ENCODE measurements at regions not wholly inside any gene's neighbourhood (a gene's known extent, or its start where the extent isn't known, plus 50 kb on each side); places are given as distances from the start of the nearest gene placed in this dataset.
"Not testable (repeated sequence)": the region's sequence is repeated elsewhere in the genome, so short reads cannot be mapped to it uniquely, and the experiment has no call there.

- H3K36me3 ChIP-seq (ENCODE audit: control insufficient read depth in 2 of 2, insufficient read depth in 2 of 2, low read length in 1 of 2) = no peaks in the 10 kb centered on the region
- no peaks in the 10 kb centered on the region for H3K27me3 ChIP-seq (ENCODE audit: control insufficient read depth in 2 of 2, insufficient read depth in 1 of 2, low read length in 1 of 2)
- H3K27ac ChIP-seq (ENCODE audit: low read depth in 1 of 2, low read length in 1 of 2) = no peak overlapping the region
- no peaks in the 10 kb centered on the region for H3K9me3 ChIP-seq (ENCODE audit: control insufficient read depth in 2 of 2, insufficient read depth in 1 of 2, low read length in 1 of 2)
- no peak for DNase-seq (ENCODE audit: low read depth in 6 of 9, low spot score in 9 of 9)
- 99% methylated on average over 4 of the region's 4 CpGs for WGBS
- H3K4me3 ChIP-seq (ENCODE audit: low read length in 2 of 2) = no peak overlapping the region
- peaks cover 0 to 11% of the 10 kb centered on the region in 2 donors for H3K4me1 ChIP-seq (ENCODE audit: control insufficient read depth in 2 of 2, insufficient read depth in 2 of 2, low read length in 2 of 2)
Measured at GRCh38 chr1:244305776-244306341, 145.8 kb downstream of the ADSS2 start.

GRCh38 chr1:244306544-244306943 is 145.2 kb downstream of the ADSS2 start:
- 96% methylated on average over 2 of the region's 2 CpGs for WGBS
- no peak overlapping the region for H3K27ac ChIP-seq (ENCODE audit: low read depth in 1 of 2, low read length in 1 of 2)
- H3K27me3 ChIP-seq (ENCODE audit: control insufficient read depth in 2 of 2, insufficient read depth in 1 of 2, low read length in 1 of 2) = no peaks in the 10 kb centered on the region
- no peak for DNase-seq (ENCODE audit: low read depth in 6 of 9, low spot score in 9 of 9)
- H3K9me3 ChIP-seq (ENCODE audit: control insufficient read depth in 2 of 2, insufficient read depth in 1 of 2, low read length in 1 of 2) = no peaks in the 10 kb centered on the region
- no peaks in the 10 kb centered on the region for H3K36me3 ChIP-seq (ENCODE audit: control insufficient read depth in 2 of 2, insufficient read depth in 2 of 2, low read length in 1 of 2)
- H3K4me3 ChIP-seq (ENCODE audit: low read length in 2 of 2) = no peak overlapping the region
- H3K4me1 ChIP-seq (ENCODE audit: control insufficient read depth in 2 of 2, insufficient read depth in 2 of 2, low read length in 2 of 2) = peaks cover 0 to 11% of the 10 kb centered on the region in 2 donors

GRCh38 chr1:244309191-244309590 is 142.5 kb downstream of the ADSS2 start:
- 93% methylated on average over 4 of the region's 4 CpGs for WGBS
- not testable (repeated sequence) for H3K9me3 ChIP-seq (ENCODE audit: control insufficient read depth in 2 of 2, insufficient read depth in 1 of 2, low read length in 1 of 2); H3K4me3 ChIP-seq (ENCODE audit: low read length in 2 of 2)

GRCh38 chr1:244311784-244312532 is 139.8 kb downstream of the ADSS2 start:
- Histone ChIP-seq H3K27me3 (ENCODE audit: control insufficient read depth in 2 of 2, insufficient read depth in 1 of 2, low read length in 1 of 2) (no peaks in the 10 kb centered on the region), H3K27ac (ENCODE audit: low read depth in 1 of 2, low read length in 1 of 2) (no peak overlapping the region), H3K4me3 (ENCODE audit: low read length in 2 of 2) (no peak overlapping the region), H3K36me3 (ENCODE audit: control insufficient read depth in 2 of 2, insufficient read depth in 2 of 2, low read length in 1 of 2) (no peaks in the 10 kb centered on the region), H3K9me3 (ENCODE audit: control insufficient read depth in 2 of 2, insufficient read depth in 1 of 2, low read length in 1 of 2) (no peaks in the 10 kb centered on the region), H3K4me1 (ENCODE audit: control insufficient read depth in 2 of 2, insufficient read depth in 2 of 2, low read length in 2 of 2) (no peaks in the 10 kb centered on the region)
- WGBS = 95% methylated on average over 18 of the region's 18 CpGs
- no peak for DNase-seq (ENCODE audit: low read depth in 6 of 9, low spot score in 9 of 9)

More at GRCh38 chr1:244309191-244309590, 142.5 kb downstream of the ADSS2 start:
- not testable (repeated sequence) for H3K27ac ChIP-seq (ENCODE audit: low read depth in 1 of 2, low read length in 1 of 2); DNase-seq (ENCODE audit: low read depth in 6 of 9, low spot score in 9 of 9); H3K4me1 ChIP-seq (ENCODE audit: control insufficient read depth in 2 of 2, insufficient read depth in 2 of 2, low read length in 2 of 2); H3K36me3 ChIP-seq (ENCODE audit: control insufficient read depth in 2 of 2, insufficient read depth in 2 of 2, low read length in 1 of 2); H3K27me3 ChIP-seq (ENCODE audit: control insufficient read depth in 2 of 2, insufficient read depth in 1 of 2, low read length in 1 of 2)

GRCh38 chr1:244313346-244313745 is 138.4 kb downstream of the ADSS2 start:
- no peaks in the 10 kb centered on the region for H3K27me3 ChIP-seq (ENCODE audit: control insufficient read depth in 2 of 2, insufficient read depth in 1 of 2, low read length in 1 of 2)
- no peak overlapping the region for H3K4me3 ChIP-seq (ENCODE audit: low read length in 2 of 2)
- no peaks in the 10 kb centered on the region for H3K36me3 ChIP-seq (ENCODE audit: control insufficient read depth in 2 of 2, insufficient read depth in 2 of 2, low read length in 1 of 2)
- H3K27ac ChIP-seq (ENCODE audit: low read depth in 1 of 2, low read length in 1 of 2) = no peak overlapping the region
- DNase-seq (ENCODE audit: low read depth in 6 of 9, low spot score in 9 of 9) = no peak
- H3K9me3 ChIP-seq (ENCODE audit: control insufficient read depth in 2 of 2, insufficient read depth in 1 of 2, low read length in 1 of 2) = no peaks in the 10 kb centered on the region
- peaks cover 0 to 1% of the 10 kb centered on the region in 2 donors for H3K4me1 ChIP-seq (ENCODE audit: control insufficient read depth in 2 of 2, insufficient read depth in 2 of 2, low read length in 2 of 2)
- 91% methylated on average over 9 of the region's 9 CpGs for WGBS

- DNase-seq (ENCODE audit: low read depth in 6 of 9, low spot score in 9 of 9) = no peak
- 72% methylated on average over 8 of the region's 8 CpGs for WGBS
- Histone ChIP-seq H3K27ac (ENCODE audit: low read depth in 1 of 2, low read length in 1 of 2) (no peak overlapping the region), H3K4me3 (ENCODE audit: low read length in 2 of 2) (no peak overlapping the region), H3K9me3 (ENCODE audit: control insufficient read depth in 2 of 2, insufficient read depth in 1 of 2, low read length in 1 of 2) (no peaks in the 10 kb centered on the region), H3K27me3 (ENCODE audit: control insufficient read depth in 2 of 2, insufficient read depth in 1 of 2, low read length in 1 of 2) (no peaks in the 10 kb centered on the region), H3K4me1 (ENCODE audit: control insufficient read depth in 2 of 2, insufficient read depth in 2 of 2, low read length in 2 of 2) (peaks cover 0 to 12% of the 10 kb centered on the region in 2 donors), H3K36me3 (ENCODE audit: control insufficient read depth in 2 of 2, insufficient read depth in 2 of 2, low read length in 1 of 2) (no peaks in the 10 kb centered on the region)
Measured at GRCh38 chr1:244314921-244315559, 136.7 kb downstream of the ADSS2 start.

GRCh38 chr1:244315996-244316395 is 135.7 kb downstream of the ADSS2 start:
- 98% methylated on average over 4 of the region's 4 CpGs for WGBS
- Histone ChIP-seq H3K36me3 (ENCODE audit: control insufficient read depth in 2 of 2, insufficient read depth in 2 of 2, low read length in 1 of 2) (no peaks in the 10 kb centered on the region), H3K27me3 (ENCODE audit: control insufficient read depth in 2 of 2, insufficient read depth in 1 of 2, low read length in 1 of 2) (no peaks in the 10 kb centered on the region), H3K4me3 (ENCODE audit: low read length in 2 of 2) (no peak overlapping the region), H3K27ac (ENCODE audit: low read depth in 1 of 2, low read length in 1 of 2) (no peak overlapping the region), H3K9me3 (ENCODE audit: control insufficient read depth in 2 of 2, insufficient read depth in 1 of 2, low read length in 1 of 2) (no peaks in the 10 kb centered on the region), H3K4me1 (ENCODE audit: control insufficient read depth in 2 of 2, insufficient read depth in 2 of 2, low read length in 2 of 2) (peaks cover 0 to 14% of the 10 kb centered on the region in 2 donors)
- DNase-seq (ENCODE audit: low read depth in 6 of 9, low spot score in 9 of 9) = no peak

GRCh38 chr1:244316407-244316806 is 135.3 kb downstream of the ADSS2 start:
- no peaks in the 10 kb centered on the region for H3K27me3 ChIP-seq (ENCODE audit: control insufficient read depth in 2 of 2, insufficient read depth in 1 of 2, low read length in 1 of 2)
- no peaks in the 10 kb centered on the region for H3K36me3 ChIP-seq (ENCODE audit: control insufficient read depth in 2 of 2, insufficient read depth in 2 of 2, low read length in 1 of 2)
- H3K27ac ChIP-seq (ENCODE audit: low read depth in 1 of 2, low read length in 1 of 2) = no peak overlapping the region
- no peak overlapping the region for H3K4me3 ChIP-seq (ENCODE audit: low read length in 2 of 2)
- no peaks in the 10 kb centered on the region for H3K9me3 ChIP-seq (ENCODE audit: control insufficient read depth in 2 of 2, insufficient read depth in 1 of 2, low read length in 1 of 2)
- no peak for DNase-seq (ENCODE audit: low read depth in 6 of 9, low spot score in 9 of 9)
- H3K4me1 ChIP-seq (ENCODE audit: control insufficient read depth in 2 of 2, insufficient read depth in 2 of 2, low read length in 2 of 2) = peaks cover 0 to 14% of the 10 kb centered on the region in 2 donors
- 91% methylated on average over 6 of the region's 6 CpGs for WGBS

- no peak for DNase-seq (ENCODE audit: low read depth in 6 of 9, low spot score in 9 of 9)
- no peak overlapping the region for H3K27ac ChIP-seq (ENCODE audit: low read depth in 1 of 2, low read length in 1 of 2)
- no peaks in the 10 kb centered on the region for H3K27me3 ChIP-seq (ENCODE audit: control insufficient read depth in 2 of 2, insufficient read depth in 1 of 2, low read length in 1 of 2)
- H3K9me3 ChIP-seq (ENCODE audit: control insufficient read depth in 2 of 2, insufficient read depth in 1 of 2, low read length in 1 of 2) = no peaks in the 10 kb centered on the region
- no peak overlapping the region for H3K4me3 ChIP-seq (ENCODE audit: low read length in 2 of 2)
- no peaks in the 10 kb centered on the region for H3K36me3 ChIP-seq (ENCODE audit: control insufficient read depth in 2 of 2, insufficient read depth in 2 of 2, low read length in 1 of 2)
- H3K4me1 ChIP-seq (ENCODE audit: control insufficient read depth in 2 of 2, insufficient read depth in 2 of 2, low read length in 2 of 2) = peaks cover 0 to 14% of the 10 kb centered on the region in 2 donors
- 86% methylated on average over 8 of the region's 8 CpGs for WGBS
Measured at GRCh38 chr1:244316986-244317655, 134.6 kb downstream of the ADSS2 start.
